Spleen (tissue), 11 donors: ENCODE measurements at regions not wholly inside any gene's neighbourhood (a gene's known extent, or its start where the extent isn't known, plus 50 kb on each side); places are given as distances from the start of the nearest gene placed in this dataset.

ENCODE experiments used
- DNase-seq: peaks from one replicate; pipeline ENCODE4 v3.0.0-alpha.2; 2020
- H3K27ac ChIP-seq, 8 donors: fragments of 200-600 bp; sonication (generic) in 7 of 8; 1 replicate in 4 of 8; 2 replicates in 4 of 8; pipeline versions ENCODE4 v1.5.0 to v1.8.0; 2016 to 2021; ENCODE audit warnings: inconsistent platforms in 4 of 8, mild to moderate bottlenecking in 4 of 8, moderate library complexity in 1 of 8
- H3K27me3 ChIP-seq, 7 donors: fragments of 200-600 bp; sonication (generic) in 6 of 7; replicated peaks in 1 of 7; 1 replicate in 4 of 7; 2 replicates in 3 of 7; pipeline versions ENCODE4 v1.5.0 to v1.8.0; 2016 to 2021; ENCODE audit warnings: inconsistent platforms in 3 of 7, mild to moderate bottlenecking in 1 of 7
- H3K36me3 ChIP-seq, 6 donors: fragments of 200-600 bp; sonication (generic) in 5 of 6; 1 replicate in 4 of 6; 2 replicates in 2 of 6; pipeline versions ENCODE4 v1.5.0 to v1.8.0; 2016 to 2021; ENCODE audit warnings: inconsistent platforms in 2 of 6
- H3K4me1 ChIP-seq, 6 donors: fragments of 200-600 bp; sonication (generic) in 5 of 6; 1 replicate in 3 of 6; 2 replicates in 3 of 6; pipeline versions ENCODE4 v1.5.0 to v1.8.0; 2016 to 2021; ENCODE audit warnings: inconsistent platforms in 3 of 6
- H3K4me3 ChIP-seq, 8 donors: fragments of 200-600 bp; sonication (generic) in 7 of 8; 1 replicate in 4 of 8; 2 replicates in 4 of 8; pipeline versions ENCODE4 v1.5.0 to v1.8.0; 2016 to 2021; ENCODE audit warnings: inconsistent platforms in 4 of 8, mild to moderate bottlenecking in 4 of 8, moderate library complexity in 2 of 8
- H3K9me3 ChIP-seq, 8 donors: fragments of 200-600 bp; sonication (generic) in 7 of 8; 1 replicate in 4 of 8; 2 replicates in 4 of 8; pipeline versions ENCODE4 v1.5.0 to v1.8.0; 2016 to 2021; ENCODE audit warnings: inconsistent platforms in 4 of 8
- POLR2A ChIP-seq, 3 donors: fragments of 450-650 bp; IDR thresholded peaks; one replicate each; pipeline ENCODE4 v1.5.1; 2017; ENCODE audit warnings: antibody characterized with exemption in 3 of 3, mild to moderate bottlenecking in 1 of 3
- POLR2AphosphoS5 ChIP-seq, 3 donors: sonication (generic); formaldehyde crosslinking; IDR thresholded peaks; one replicate each; pipeline ENCODE4 v1.5.1; 2017; ENCODE audit warnings: antibody characterized with exemption in 3 of 3
- WGBS, 5 donors: extraction: QIAGEN DNeasy Blood & Tissue Kit in 3 of 5; methylation state at CpG; one replicate each; pipeline versions ENCODE4 v1.1.5 to v1.1.7; 2013 to 2018; 5-methylcytosine and 5-hydroxymethylcytosine counted together
- intact Hi-C: fragments of 100-400 bp; cut with DNase I; formaldehyde crosslinking; loops from one replicate; pipeline ENCODE4 v1.15.0; 2023; ENCODE audit warnings: low total_unique reads
- TF ChIP-seq, protein P1 (sequence below), 11 experiments: fragments of 200-600 bp in 7 of 11; fragments of 450-650 bp in 4 of 11; sonication (generic) in 4 of 11; IDR thresholded peaks in 8 of 11; conservative IDR thresholded peaks in 3 of 11; 1 replicate in 7 of 11; 2 replicates in 4 of 11; pipeline versions ENCODE4 v1.4.0 to v1.8.0; 2016 to 2021; ENCODE audit warnings: antibody characterized with exemption in 11 of 11, inconsistent platforms in 4 of 11, mild to moderate bottlenecking in 1 of 11
- donor health status: healthy with polysubstance abuse.
- donor health status: DM: no; HTN: no; CAD: no; lungs with moderate emphysema.
- donor health status: DM: no; HTN: no; CAD: no.
- donor health status: Bipolar disorder and iron deficiency.
- donor health status: healthy.
- donor health status: DM: no; HTN: no; CAD: no.
- donor health status: DM: yes; HTN: yes; CAD: no.

DNA sequence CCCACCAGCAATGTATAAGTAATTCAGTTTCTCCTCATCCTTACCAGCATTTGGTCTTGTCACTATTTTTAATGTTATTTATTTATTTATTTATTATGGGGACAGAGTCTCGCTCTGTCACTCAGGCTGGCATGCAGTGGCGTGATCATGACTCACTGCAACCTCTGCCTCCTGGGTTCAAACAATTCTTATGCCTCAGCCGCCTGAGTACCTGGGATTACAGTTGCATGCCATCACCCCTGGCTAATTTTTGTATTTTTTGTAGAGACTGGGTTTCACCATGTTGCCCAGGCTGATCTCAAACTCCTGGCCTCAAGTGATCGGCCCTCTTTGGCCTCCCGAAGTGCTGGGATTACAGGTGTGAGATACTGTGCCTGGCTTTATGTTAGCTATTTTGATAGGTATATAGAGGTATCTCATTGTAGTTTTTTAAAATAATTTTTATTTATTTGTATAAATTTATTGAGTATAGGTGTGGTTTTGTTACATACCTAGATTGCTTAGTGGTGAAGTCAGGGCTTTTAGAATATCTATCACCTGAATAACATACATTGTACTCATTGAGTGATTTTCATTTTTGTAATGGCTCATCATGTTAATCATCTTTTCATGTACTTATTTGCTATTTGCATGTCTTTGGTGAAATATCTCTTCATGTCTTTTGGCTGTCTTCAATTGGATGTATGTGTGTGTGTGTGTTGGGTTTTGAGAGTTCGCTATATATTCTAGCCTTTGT, 53.3 kb downstream of the TANC2 start:
- intact Hi-C loops, result no loop called here
- no peaks in the 10 kb centered on the region for H3K36me3 ChIP-seq
- H3K4me1 ChIP-seq, result no peaks in the 10 kb centered on the region
- 94 to 98% (median 96%) methylated on average over 6 of the region's 6 CpGs for WGBS, 5 donors
- H3K4me3 ChIP-seq, result no peak overlapping the region
- no peak overlapping the region for H3K27ac ChIP-seq
- H3K27me3 ChIP-seq, result no peaks in the 10 kb centered on the region
- TF ChIP-seq POLR2AphosphoS5 (IDR thresholded peaks at IDR 0.05) (no peak), POLR2A (IDR thresholded peaks at IDR 0.05) (no peak)
- TF ChIP-seq, protein P1, sequence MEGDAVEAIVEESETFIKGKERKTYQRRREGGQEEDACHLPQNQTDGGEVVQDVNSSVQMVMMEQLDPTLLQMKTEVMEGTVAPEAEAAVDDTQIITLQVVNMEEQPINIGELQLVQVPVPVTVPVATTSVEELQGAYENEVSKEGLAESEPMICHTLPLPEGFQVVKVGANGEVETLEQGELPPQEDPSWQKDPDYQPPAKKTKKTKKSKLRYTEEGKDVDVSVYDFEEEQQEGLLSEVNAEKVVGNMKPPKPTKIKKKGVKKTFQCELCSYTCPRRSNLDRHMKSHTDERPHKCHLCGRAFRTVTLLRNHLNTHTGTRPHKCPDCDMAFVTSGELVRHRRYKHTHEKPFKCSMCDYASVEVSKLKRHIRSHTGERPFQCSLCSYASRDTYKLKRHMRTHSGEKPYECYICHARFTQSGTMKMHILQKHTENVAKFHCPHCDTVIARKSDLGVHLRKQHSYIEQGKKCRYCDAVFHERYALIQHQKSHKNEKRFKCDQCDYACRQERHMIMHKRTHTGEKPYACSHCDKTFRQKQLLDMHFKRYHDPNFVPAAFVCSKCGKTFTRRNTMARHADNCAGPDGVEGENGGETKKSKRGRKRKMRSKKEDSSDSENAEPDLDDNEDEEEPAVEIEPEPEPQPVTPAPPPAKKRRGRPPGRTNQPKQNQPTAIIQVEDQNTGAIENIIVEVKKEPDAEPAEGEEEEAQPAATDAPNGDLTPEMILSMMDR (IDR thresholded peaks at IDR 0.05 in 8 of 11, conservative IDR thresholded peaks at IDR 0.05 in 3 of 11), result no peak
- no peak for DNase-seq
- H3K9me3 ChIP-seq, result no peaks in the 10 kb centered on the region

- TF ChIP-seq POLR2A (IDR thresholded peaks at IDR 0.05) (no peak), POLR2AphosphoS5 (IDR thresholded peaks at IDR 0.05) (no peak)
- TF ChIP-seq, protein P1 (IDR thresholded peaks at IDR 0.05 in 8 of 11, conservative IDR thresholded peaks at IDR 0.05 in 3 of 11), result no peak
- WGBS, 5 donors, result 88 to 100% (median 90%) methylated on average over 1 of the region's 1 CpG
- Histone ChIP-seq H3K4me1 (no peaks in the 10 kb centered on the region), H3K27me3 (no peaks in the 10 kb centered on the region), H3K36me3 (no peaks in the 10 kb centered on the region), H3K4me3 (no peak overlapping the region), H3K9me3 (no peaks in the 10 kb centered on the region), H3K27ac (no peak overlapping the region)
- intact Hi-C loops, result no loop called here
- DNase-seq, result no peak
These were observed 56.5 kb downstream of the TANC2 start for GRCh38 chr17:63022567-63022966.

DNA sequence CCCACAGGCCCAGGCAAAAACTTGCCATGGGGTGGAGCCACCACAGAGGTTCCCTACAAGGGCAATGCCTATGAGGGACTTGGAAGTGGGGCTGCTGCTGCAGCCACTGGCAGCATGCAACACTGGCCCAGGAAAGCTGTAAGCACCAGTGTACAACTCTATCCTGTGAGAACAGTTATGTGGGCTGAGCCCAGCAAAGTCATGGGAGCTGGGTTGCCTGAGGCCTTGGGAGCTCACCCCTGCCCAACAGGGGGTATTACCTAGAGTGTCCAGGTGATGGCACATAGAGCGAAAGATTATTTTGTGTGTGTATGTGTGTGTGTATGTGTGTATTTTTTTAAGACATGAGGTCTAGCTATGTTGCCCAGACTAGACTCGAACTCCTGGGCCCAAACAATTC, 57.0 kb downstream of the TANC2 start:
- no peak for TF ChIP-seq POLR2A (IDR thresholded peaks at IDR 0.05)
- TF ChIP-seq POLR2AphosphoS5 (IDR thresholded peaks at IDR 0.05), result no peak
- TF ChIP-seq, protein P1 (IDR thresholded peaks at IDR 0.05 in 8 of 11, conservative IDR thresholded peaks at IDR 0.05 in 3 of 11), result no peak
- H3K4me3 ChIP-seq, result no peak overlapping the region
- DNase-seq, result no peak
- H3K27me3 ChIP-seq, result no peaks in the 10 kb centered on the region
- H3K36me3 ChIP-seq, result no peaks in the 10 kb centered on the region
- H3K4me1 ChIP-seq, result no peaks in the 10 kb centered on the region
- intact Hi-C loops, result no loop called here
- 90 to 97% (median 96%) methylated on average over 2 of the region's 2 CpGs for WGBS, 5 donors
- no peaks in the 10 kb centered on the region for H3K9me3 ChIP-seq
- no peak overlapping the region for H3K27ac ChIP-seq

GRCh38 chr17:63024201-63024600, 58.2 kb downstream of the TANC2 start:
- DNase-seq, result no peak
- H3K9me3 ChIP-seq, result no peaks in the 10 kb centered on the region
- no peak overlapping the region for H3K4me3 ChIP-seq
- H3K36me3 ChIP-seq, result no peaks in the 10 kb centered on the region
- H3K27me3 ChIP-seq, result no peaks in the 10 kb centered on the region
- intact Hi-C loops, result no loop called here
- no peaks in the 10 kb centered on the region for H3K4me1 ChIP-seq
- TF ChIP-seq, protein P1 (IDR thresholded peaks at IDR 0.05 in 8 of 11, conservative IDR thresholded peaks at IDR 0.05 in 3 of 11), result no peak
- H3K27ac ChIP-seq, result no peak overlapping the region
- 90 to 98% (median 93%) methylated on average over 4 of the region's 4 CpGs for WGBS, 5 donors
